WTC11 (cell line): ENCODE measurements at regions not wholly inside any gene's neighbourhood (a gene's known extent, or its start where the extent isn't known, plus 50 kb on each side); places are given as distances from the start of the nearest gene placed in this dataset.

Source experiments
- ATAC-seq: fragments of 200-7000 bp; cut with Tn5 transposase; 2 replicates; pipeline ENCODE4 v1.10.0; 2021; ENCODE audit warnings: mild to moderate bottlenecking, moderate library complexity
- CTCF ChIA-PET: fragments of 300-600 bp; sonication (Branson Sonifier 250); formaldehyde crosslinking; loops from one replicate; lab custom pipeline; 2021; ENCODE audit warnings: antibody characterized with exemption; lab: Charles Lee
- POLR2A ChIA-PET: fragments of 350-600 bp; sonication (Branson Sonifier 250); formaldehyde crosslinking; loops from one replicate; lab custom pipeline; 2021; ENCODE audit warnings: antibody characterized with exemption; lab: Charles Lee
- DNase-seq: peaks from one replicate; pipeline ENCODE4 v3.0.0; 2021; ENCODE audit warnings: low spot score
- H3K27ac Mint-ChIP-seq: 2 replicates; pipeline ENCODE4 v1.8.0; 2021; ENCODE audit warnings: mixed read lengths
- H3K27me3 Mint-ChIP-seq: 2 replicates; pipeline ENCODE4 v1.8.0; 2021; ENCODE audit warnings: low read depth, mild to moderate bottlenecking, moderate library complexity, mixed read lengths
- H3K36me3 Mint-ChIP-seq: 2 replicates; pipeline ENCODE4 v1.8.0; 2021; ENCODE audit warnings: mixed read lengths
- H3K4me1 Mint-ChIP-seq: 2 replicates; pipeline ENCODE4 v1.8.0; 2022; ENCODE audit warnings: mixed read lengths
- H3K4me3 Mint-ChIP-seq: 2 replicates; pipeline ENCODE4 v1.8.0; 2021; ENCODE audit warnings: mild to moderate bottlenecking, moderate library complexity, mixed read lengths
- H3K9me3 Mint-ChIP-seq: 2 replicates; pipeline ENCODE4 v1.8.0; 2021; ENCODE audit warnings: mixed read lengths
- AR ChIP-seq: fragments of 250-450 bp; sonication (Bioruptor Pico); IDR thresholded peaks from 2 replicates; pipeline ENCODE4 v1.9.0; 2021; ENCODE audit warnings: mild to moderate bottlenecking
- ARID4B ChIP-seq: sonication (generic); formaldehyde crosslinking; IDR thresholded peaks from 2 replicates; pipeline ENCODE4 v1.8.0; 2023; ENCODE audit warnings: missing genetic modification reagents, mild to moderate bottlenecking, borderline replicate concordance
- ATF3 ChIP-seq: sonication (generic); formaldehyde crosslinking; conservative IDR thresholded peaks from 2 replicates; pipeline ENCODE4 v1.8.1; 2022; ENCODE audit warnings: mild to moderate bottlenecking, missing genetic modification reagents
- E2F4 ChIP-seq: sonication (generic); formaldehyde crosslinking; IDR thresholded peaks from 2 replicates; pipeline ENCODE4 v1.8.1; 2022; ENCODE audit warnings: low read depth, mild to moderate bottlenecking, moderate library complexity, missing genetic modification reagents, borderline replicate concordance
- FOXP1 ChIP-seq: sonication (generic); formaldehyde crosslinking; IDR thresholded peaks from 2 replicates; pipeline ENCODE4 v1.8.0; 2022; ENCODE audit warnings: missing genetic modification reagents, mild to moderate bottlenecking, moderate library complexity, borderline replicate concordance
- IRF2 ChIP-seq: sonication (generic); formaldehyde crosslinking; IDR thresholded peaks from 2 replicates; pipeline ENCODE4 v1.8.0; 2022; ENCODE audit warnings: low read depth, missing genetic modification reagents, borderline replicate concordance
- JAZF1 ChIP-seq: fragments of 250-450 bp; sonication (Bioruptor Pico); IDR thresholded peaks from 2 replicates; pipeline ENCODE4 v1.9.0; 2021; ENCODE audit warnings: moderate library complexity, mild to moderate bottlenecking, inconsistent platforms
- KAT7 ChIP-seq: sonication (generic); formaldehyde crosslinking; IDR thresholded peaks from 2 replicates; pipeline ENCODE4 v1.8.1; 2023; ENCODE audit warnings: missing genetic modification reagents, mild to moderate bottlenecking, borderline replicate concordance
- MAX ChIP-seq: sonication (generic); formaldehyde crosslinking; IDR thresholded peaks from 2 replicates; pipeline ENCODE4 v1.8.0; 2022; ENCODE audit warnings: mild to moderate bottlenecking, missing genetic modification reagents
- MYBL2 ChIP-seq: sonication (generic); formaldehyde crosslinking; IDR thresholded peaks from 2 replicates; pipeline ENCODE4 v1.8.1; 2023; ENCODE audit warnings: mild to moderate bottlenecking, moderate library complexity, missing genetic modification reagents
- NR1H2 ChIP-seq: sonication (generic); formaldehyde crosslinking; IDR thresholded peaks from 2 replicates; pipeline ENCODE4 v1.9.0; 2021; ENCODE audit warnings: mild to moderate bottlenecking, moderate library complexity, missing genetic modification reagents
- NR3C1 ChIP-seq: sonication (generic); formaldehyde crosslinking; conservative IDR thresholded peaks from 2 replicates; pipeline ENCODE4 v1.8.1; 2023; ENCODE audit warnings: low read depth, mild to moderate bottlenecking, missing genetic modification reagents
- TCF7 ChIP-seq: sonication (generic); formaldehyde crosslinking; IDR thresholded peaks from 2 replicates; pipeline ENCODE4 v1.8.0; 2022; ENCODE audit warnings: mild to moderate bottlenecking, low read depth, missing genetic modification reagents, moderate library complexity
- TEAD4 ChIP-seq: sonication (generic); formaldehyde crosslinking; IDR thresholded peaks from 2 replicates; pipeline ENCODE4 v1.8.0; 2022; ENCODE audit warnings: mild to moderate bottlenecking, missing genetic modification reagents
- USF1 ChIP-seq: sonication (generic); formaldehyde crosslinking; IDR thresholded peaks from 2 replicates; pipeline ENCODE4 v1.8.0; 2022; ENCODE audit warnings: mild to moderate bottlenecking, missing genetic modification reagents
- ZBTB43 ChIP-seq: sonication (generic); formaldehyde crosslinking; IDR thresholded peaks from 2 replicates; pipeline ENCODE4 v1.8.1; 2023; ENCODE audit warnings: mild to moderate bottlenecking, missing genetic modification reagents
- ZNF121 ChIP-seq: sonication (generic); formaldehyde crosslinking; IDR thresholded peaks from 2 replicates; pipeline ENCODE4 v1.8.0; 2023; ENCODE audit warnings: missing genetic modification reagents
- ZNF425 ChIP-seq: fragments of 250-450 bp; sonication (Bioruptor Pico); conservative IDR thresholded peaks from 2 replicates; pipeline ENCODE4 v1.9.0; 2021; ENCODE audit warnings: mild to moderate bottlenecking

- no peak for TF ChIP-seq TCF7 (CRISPR knock-in tag)
- TF ChIP-seq ZNF425 (CRISPR knock-in tag): no peak
- no peak for TF ChIP-seq KAT7 (CRISPR knock-in tag)
- TF ChIP-seq ATF3: no peak
- TF ChIP-seq ZNF121 (CRISPR knock-in tag): no peak
- TF ChIP-seq ZBTB43 (CRISPR knock-in tag): no peak
- no peak for TF ChIP-seq E2F4 (CRISPR knock-in tag)
- TF ChIP-seq IRF2 (CRISPR knock-in tag): no peak
- no peak for TF ChIP-seq ARID4B
Observed at GRCh38 chrX:117010243-117010642, 547.5 kb upstream of the CT83 start (continued).

- Mint-ChIP-seq H3K27me3 (no peaks in the 10 kb centered on the region), H3K27ac (no peak overlapping the region), H3K4me1 (no peaks in the 10 kb centered on the region), H3K36me3 (no peaks in the 10 kb centered on the region), H3K4me3 (no peak overlapping the region), H3K9me3 (peaks cover 2% of the 10 kb centered on the region; the same call in 1 of the 2 replicates)
- POLR2A ChIA-PET: no interaction called here
- TF ChIP-seq AR (CRISPR knock-in tag) (no peak), MYBL2 (no peak), TEAD4 (CRISPR knock-in tag) (no peak), NR3C1 (no peak), USF1 (no peak), NR1H2 (CRISPR knock-in tag) (no peak), MAX (CRISPR knock-in tag) (no peak), FOXP1 (no peak), JAZF1 (no peak), KAT7 (CRISPR knock-in tag) (no peak)
- CTCF ChIA-PET: no interaction called here
- ATAC-seq: no peak
- DNase-seq: no peak
Observed at GRCh38 chrX:117002981-117003380, 540.2 kb upstream of the CT83 start.
